Sigmoid colon (tissue), 4 donors: ENCODE measurements at regions not wholly inside any gene's neighbourhood (a gene's known extent, or its start where the extent isn't known, plus 50 kb on each side); places are given as distances from the start of the nearest gene placed in this dataset.

ENCODE experiments used
- CTCF ChIP-seq, 4 experiments: fragments of 450-650 bp in 3 of 4; fragments of 200-600 bp in 1 of 4; IDR thresholded peaks; one replicate each; pipeline ENCODE4 v1.5.1; 2016 to 2019; ENCODE audit warnings: antibody characterized with exemption in 4 of 4, mild to moderate bottlenecking in 3 of 4, moderate library complexity in 2 of 4
- EP300 ChIP-seq, 4 donors: sonication (generic); formaldehyde crosslinking; IDR thresholded peaks; one replicate each; pipeline ENCODE4 v1.6.1; 2017; ENCODE audit warnings: antibody characterized with exemption in 4 of 4
- POLR2A ChIP-seq, 2 donors: fragments of 450-650 bp; IDR thresholded peaks; one replicate each; pipeline ENCODE4 v1.6.1; 2016; ENCODE audit warnings: antibody characterized with exemption in 2 of 2, mild to moderate bottlenecking in 2 of 2, moderate library complexity in 2 of 2
- POLR2AphosphoS5 ChIP-seq, 4 donors: sonication (generic); formaldehyde crosslinking; IDR thresholded peaks; one replicate each; pipeline ENCODE4 v1.6.1; 2017; ENCODE audit warnings: antibody characterized with exemption in 4 of 4

DNA sequence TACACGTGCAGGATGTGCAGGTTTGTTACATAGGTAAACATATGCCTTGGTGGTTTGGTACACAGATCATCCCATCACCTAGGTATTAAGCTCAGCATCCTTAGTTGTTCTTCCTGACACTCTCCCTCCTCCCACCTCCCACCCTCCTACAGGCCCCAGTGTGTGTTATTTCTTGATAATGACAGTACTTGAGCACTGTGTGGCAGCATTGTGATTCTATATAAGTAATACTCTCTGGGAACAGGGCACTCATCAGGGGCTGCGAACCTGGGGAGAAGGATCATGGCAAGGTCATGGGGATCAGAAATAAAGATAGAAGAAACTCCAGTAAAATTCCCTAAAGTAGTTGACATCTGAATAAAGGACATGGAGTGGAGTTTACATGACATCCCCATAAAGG lies 1256.2 kb upstream of the CRIM1 start:
- TF ChIP-seq POLR2A (IDR thresholded peaks at IDR 0.05) = no peak
- no peak for TF ChIP-seq POLR2AphosphoS5 (IDR thresholded peaks at IDR 0.05)
- TF ChIP-seq CTCF (IDR thresholded peaks at IDR 0.05) = no peak
- TF ChIP-seq EP300 (IDR thresholded peaks at IDR 0.05) = no peak
